Daoy (cell line): ENCODE measurements at regions not wholly inside any gene's neighbourhood (a gene's known extent, or its start where the extent isn't known, plus 50 kb on each side); places are given as distances from the start of the nearest gene placed in this dataset.

Experiments used
- DNase-seq: peaks from one replicate; pipeline ENCODE4 v3.0.0-alpha.2; 2015; ENCODE audit warnings: low read depth

- no peak for DNase-seq
Observed at GRCh38 chr3:104825116-104825515, 541.6 kb upstream of the ALCAM start.

DNA sequence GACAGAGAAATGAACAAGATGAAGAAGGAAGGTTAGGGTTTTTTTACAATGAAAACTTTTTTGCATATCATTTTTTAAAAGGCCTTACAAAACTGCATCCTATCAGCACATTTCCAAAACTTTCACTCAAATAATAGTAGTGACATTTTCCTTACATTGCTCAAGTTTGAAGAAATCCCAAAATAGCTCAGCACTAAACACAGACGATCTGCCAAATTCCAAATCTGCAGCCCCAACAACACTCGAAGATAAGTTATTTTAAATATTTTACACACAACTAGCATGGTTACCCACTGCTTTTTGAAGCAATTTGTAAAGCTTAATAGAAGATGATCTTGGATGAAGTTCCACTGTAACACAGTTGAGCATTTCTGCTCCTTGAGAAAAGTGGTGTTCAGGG, 535.6 kb upstream of the ALCAM start:
- DNase-seq: no peak

DNA sequence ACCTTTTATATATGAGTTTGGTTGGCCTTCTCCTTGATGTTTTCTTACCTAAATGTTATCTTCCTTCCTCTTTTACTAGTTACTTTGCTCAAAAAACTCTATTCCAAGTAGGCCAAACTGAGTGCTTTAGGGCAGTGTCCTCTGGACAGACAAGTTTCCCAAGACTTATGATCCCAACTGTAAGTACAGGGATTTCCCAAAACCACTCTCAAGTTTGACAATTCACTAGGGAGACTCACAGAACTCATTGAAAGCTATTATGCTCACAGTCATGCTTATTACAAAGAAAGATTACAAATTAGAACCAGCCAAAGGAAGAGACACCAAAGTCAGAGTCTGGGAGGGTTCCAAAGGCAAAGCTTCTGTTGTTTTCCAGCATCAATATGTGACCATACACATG, 534.2 kb upstream of the ALCAM start:
- no peak for DNase-seq

GRCh38 chr3:104835376-104835775, 531.3 kb upstream of the ALCAM start:
- DNase-seq: no peak

DNA sequence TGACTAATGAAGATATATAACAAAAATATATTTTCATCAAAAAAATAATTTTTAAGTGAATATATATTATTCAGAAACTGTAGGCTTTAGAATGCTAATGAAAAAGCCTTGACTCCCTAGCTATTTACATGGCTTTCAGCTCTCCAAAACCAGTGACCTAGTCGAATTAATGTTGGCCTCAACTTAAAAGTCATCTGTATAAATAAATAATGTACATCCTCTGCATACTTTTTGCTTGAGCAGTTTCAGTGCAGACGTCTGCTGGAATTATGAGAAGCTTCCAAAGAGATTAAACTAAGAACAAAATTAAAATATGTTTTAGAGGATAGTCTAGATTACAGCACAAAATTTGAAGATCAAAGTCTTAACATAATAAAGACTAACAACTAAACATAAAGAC, 520.4 kb upstream of the ALCAM start:
- no peak for DNase-seq

DNA sequence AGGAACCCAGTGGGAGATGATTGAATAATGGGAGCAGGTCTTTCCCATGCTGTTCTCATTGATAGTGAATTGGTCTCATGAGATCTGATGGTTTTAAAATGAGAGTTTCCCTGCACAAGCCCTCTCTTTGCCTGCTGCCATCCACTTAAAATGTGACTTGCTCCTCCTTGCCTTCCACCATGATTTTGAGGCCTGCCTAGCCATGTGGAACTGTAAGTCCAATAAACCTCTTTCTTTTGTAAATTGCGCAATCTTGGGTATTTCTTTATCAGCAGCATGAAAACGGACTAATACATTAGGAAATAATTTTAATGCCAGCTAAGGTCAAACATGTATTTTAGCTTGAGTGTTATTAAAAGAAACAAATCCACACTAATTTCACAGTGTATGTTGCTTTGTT, 517.6 kb upstream of the ALCAM start:
- DNase-seq: no peak

GRCh38 chr3:104854468-104854867, 512.2 kb upstream of the ALCAM start:
- DNase-seq: no peak

DNA sequence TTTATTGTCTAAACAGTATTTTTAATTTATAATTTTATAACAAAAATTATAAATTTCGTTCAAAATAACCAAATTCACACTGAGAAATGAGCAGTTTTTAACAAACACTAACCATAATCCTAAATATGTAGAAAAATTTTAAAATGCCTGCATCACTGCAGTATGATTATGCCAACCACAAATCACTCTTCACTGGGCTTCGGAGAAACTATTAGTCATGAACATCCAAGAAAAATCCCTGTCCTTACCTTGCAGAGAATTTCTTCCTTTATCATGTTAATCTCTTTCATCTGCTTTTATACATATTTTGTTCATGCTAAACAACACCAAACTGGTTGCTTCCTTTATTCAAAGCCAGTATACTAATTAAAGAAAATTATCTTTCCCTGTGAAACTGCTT, 511.0 kb upstream of the ALCAM start:
- DNase-seq: no peak

DNA sequence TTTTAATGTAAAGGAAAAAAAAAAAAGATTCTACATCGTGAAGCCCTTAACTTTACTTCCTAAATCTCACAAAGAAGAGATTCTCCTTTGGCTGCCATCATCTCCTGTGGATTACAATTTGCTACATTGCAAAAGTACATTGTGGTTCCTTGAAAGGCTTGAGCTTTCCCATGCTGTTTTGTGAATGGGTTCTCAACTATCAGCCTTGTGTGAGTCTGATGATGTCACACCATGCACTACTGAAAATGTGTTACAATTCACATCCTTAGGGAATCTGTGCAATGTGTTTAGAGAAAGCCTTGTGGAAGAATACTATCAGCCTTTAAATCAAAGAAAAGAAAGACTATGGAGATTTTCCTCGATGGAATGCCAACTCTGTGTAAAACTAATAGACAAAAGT, 510.0 kb upstream of the ALCAM start:
- no peak for DNase-seq

GRCh38 chr3:104868291-104868690, 498.4 kb upstream of the ALCAM start:
- DNase-seq: no peak

DNA sequence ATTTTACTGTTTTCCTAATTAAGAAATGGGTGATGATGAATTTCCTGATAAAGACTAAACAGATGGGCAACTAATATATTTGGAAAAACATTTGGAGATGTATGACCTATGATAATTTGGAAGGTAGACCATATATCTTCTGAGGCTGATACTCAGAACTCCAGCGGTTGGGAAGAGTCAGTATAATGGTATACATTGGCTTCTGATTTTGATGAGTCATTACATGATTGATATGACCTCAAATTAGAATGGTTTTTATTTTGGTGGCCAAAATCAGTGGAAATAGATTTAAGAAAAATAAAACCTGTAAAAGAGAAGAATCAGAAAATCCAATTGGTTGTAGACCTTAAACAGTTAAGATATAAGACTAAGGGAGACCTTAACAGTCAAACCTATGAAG, 496.4 kb upstream of the ALCAM start:
- DNase-seq: no peak

DNA sequence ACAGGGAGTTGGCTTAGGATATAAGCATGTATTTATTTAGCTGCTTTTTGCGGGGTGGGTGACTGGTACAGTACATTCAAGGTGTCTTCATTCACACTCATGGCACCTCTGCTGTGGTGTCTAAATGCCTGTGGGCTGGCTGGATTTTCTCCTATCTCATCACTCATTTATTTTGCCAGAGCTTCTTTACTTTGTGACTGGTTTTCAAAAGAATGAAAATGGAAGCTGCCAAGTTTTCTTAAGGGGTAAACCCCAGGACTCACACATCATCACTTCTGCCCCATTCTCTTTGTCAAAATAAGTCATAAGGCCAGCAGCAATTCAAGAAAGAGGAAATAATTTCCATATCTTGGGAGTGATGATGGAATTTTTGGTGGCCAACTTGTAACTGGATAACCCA, 493.4 kb upstream of the ALCAM start:
- DNase-seq: no peak

- no peak for DNase-seq
Observed at GRCh38 chr3:104878395-104878794, 488.3 kb upstream of the ALCAM start.

DNA sequence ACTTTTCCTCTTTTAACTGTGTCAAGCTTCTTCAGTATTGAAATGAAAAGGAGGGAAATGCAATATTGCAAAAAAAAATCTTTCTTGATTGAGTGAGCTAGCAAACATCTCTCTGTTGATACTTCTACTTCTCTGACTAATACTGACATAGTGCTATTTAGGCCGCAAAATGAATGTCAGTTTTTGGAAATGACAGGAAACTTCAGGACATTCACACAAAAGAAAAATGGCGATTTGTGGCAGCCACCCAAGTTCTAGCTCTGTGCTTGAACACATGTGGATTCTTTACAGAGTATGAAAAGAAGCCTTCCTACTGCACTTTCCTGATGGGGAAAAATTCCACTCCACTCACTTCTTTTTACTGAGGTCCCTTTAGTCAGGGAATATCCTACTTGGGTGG, 486.8 kb upstream of the ALCAM start:
- DNase-seq: no peak

DNA sequence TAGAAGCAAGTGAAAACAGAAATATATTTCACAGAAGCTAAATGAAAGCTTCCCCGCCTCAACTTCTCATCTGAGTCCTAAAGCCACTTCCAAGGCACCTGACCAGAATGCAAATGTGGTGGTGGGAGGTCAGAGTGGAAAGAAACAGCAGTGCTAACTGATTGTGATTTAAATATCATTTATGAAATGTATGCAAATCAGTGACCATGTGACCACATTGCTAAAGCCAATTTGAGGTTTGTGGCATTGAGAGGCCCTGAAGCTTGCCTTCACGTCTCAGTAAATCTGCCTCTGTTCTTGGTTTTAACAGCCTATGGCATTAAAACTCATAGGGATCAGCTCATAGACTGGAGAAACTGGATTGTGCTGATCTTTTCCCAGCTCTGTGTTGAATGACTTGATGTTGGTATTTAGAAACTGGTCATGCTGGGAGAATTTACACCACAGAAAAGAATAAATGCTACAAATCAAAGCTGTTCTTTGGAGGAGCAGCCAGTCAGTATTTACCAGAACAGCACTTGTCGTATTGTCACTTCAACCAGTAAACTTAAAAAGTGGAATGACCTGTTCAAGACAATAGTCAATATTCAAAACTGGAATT, 481.4 kb upstream of the ALCAM start:
- DNase-seq: no peak

DNA sequence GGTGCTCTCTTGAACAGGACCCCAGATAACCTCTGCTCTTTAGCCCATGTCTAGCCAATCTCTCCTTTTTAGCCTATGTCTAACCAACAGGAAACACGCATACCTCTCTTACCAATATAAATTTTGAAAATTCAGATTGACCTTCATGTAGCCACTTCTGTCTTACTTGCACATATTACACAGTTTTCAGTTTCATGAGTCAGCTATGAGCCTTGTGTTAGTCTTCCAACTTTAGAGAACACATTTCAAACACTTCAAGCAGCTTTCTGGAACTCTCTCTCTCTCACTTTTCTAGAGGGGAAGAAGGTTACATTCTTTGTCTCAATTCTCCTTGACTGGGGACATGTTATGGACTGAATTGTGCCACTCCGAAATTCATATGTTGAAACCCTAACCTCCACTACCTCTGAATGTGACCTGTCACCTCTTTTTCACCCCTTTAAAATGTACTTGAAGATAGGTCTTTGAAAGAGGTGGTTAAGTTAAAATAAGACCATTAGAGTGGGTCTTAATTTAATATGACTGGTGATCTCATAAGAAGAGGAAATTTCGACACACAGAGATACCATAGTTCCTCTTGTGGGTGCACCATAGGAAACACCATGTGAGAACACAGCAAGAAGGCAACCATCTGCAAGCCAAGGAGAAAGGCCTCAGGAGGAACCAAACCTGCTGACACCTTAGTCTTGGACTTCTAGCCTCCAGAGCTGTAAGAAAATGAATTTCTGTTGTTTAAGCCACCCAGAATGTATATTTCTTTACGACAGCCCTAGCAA, 480.3 kb upstream of the ALCAM start:
- no peak for DNase-seq

- no peak for DNase-seq
Observed at GRCh38 chr3:104887069-104887468, 479.6 kb upstream of the ALCAM start.

GRCh38 chr3:104887619-104888018, 479.1 kb upstream of the ALCAM start:
- no peak for DNase-seq

GRCh38 chr3:104892044-104892443, 474.7 kb upstream of the ALCAM start:
- DNase-seq: no peak

GRCh38 chr3:104896624-104897023, 470.1 kb upstream of the ALCAM start:
- DNase-seq: no peak

- no peak for DNase-seq
Observed at GRCh38 chr3:104901396-104901795, 465.3 kb upstream of the ALCAM start.

- DNase-seq: no peak
Observed at GRCh38 chr3:104903064-104903463, 463.6 kb upstream of the ALCAM start.

DNA sequence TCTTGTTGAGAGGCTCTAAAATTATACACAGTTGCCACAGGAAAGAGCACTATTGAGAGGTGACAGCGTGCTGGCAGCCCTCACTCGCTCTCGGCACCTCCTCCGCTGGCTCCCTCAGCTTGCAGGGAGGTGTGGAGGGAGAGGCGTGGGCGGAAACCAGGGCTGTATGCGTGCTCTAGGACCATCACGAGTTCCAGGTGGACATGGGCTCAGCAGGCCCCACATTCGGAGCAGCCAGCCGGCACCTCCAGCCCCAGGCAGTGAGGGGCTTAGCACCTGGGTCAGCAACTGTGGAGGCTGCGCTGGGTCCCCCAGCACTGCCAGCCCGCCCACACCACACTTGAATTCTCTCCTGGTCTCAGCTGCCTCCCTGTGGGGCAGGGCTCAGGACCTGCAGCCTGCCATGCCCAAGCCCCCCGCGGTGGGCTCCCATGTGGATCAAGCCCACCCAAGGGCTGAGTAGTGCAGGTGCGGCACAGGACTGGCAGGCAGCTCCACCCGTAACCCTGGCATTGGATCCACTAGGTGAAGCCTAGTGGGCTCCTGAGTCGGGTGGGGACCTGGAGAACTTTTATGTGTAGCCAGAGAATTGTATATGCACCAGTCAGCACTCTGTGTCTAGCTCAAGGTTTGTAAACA, 460.6 kb upstream of the ALCAM start:
- no peak for DNase-seq
